Upper lobe of left lung (tissue), 4 donors: ENCODE measurements at regions not wholly inside any gene's neighbourhood (a gene's known extent, or its start where the extent isn't known, plus 50 kb on each side); places are given as distances from the start of the nearest gene placed in this dataset.

ENCODE experiments used
- EP300 ChIP-seq, 4 donors: sonication (generic); formaldehyde crosslinking; IDR thresholded peaks; one replicate each; pipeline ENCODE4 v1.5.1; 2017; ENCODE audit warnings: antibody characterized with exemption in 4 of 4, control low read depth in 2 of 4
- POLR2AphosphoS5 ChIP-seq, 2 donors: sonication (generic); formaldehyde crosslinking; IDR thresholded peaks; one replicate each; pipeline ENCODE4 v1.5.1; 2017; ENCODE audit warnings: antibody characterized with exemption in 2 of 2
- TF ChIP-seq, protein P1 (sequence below), 6 experiments: fragments of 450-650 bp in 4 of 6; fragments of 200-600 bp in 2 of 6; sonication (generic) in 2 of 6; IDR thresholded peaks; one replicate each; pipeline ENCODE4 v1.5.1; 2016 to 2019; ENCODE audit warnings: antibody characterized with exemption in 6 of 6

DNA sequence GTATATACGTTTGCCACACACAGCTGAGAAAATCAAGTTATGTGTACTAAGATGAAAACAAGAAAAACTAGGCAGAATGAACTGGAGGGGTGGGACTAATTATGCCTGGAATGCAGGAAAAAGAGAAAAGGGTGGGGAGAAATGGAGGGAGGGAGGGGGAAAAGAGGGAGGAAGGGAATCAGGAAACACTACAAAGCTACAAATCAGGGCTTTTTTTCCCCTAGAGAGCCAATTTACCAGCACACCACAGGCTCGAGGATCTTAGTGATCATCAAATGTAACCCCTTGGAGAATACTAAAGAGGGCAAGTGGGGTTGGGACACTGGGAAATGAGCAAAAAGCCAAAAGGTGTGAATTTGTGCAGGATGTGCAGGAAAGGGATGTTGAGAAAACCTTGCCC is 451.9 kb downstream of the SMARCA1 start:
- TF ChIP-seq, protein P1, sequence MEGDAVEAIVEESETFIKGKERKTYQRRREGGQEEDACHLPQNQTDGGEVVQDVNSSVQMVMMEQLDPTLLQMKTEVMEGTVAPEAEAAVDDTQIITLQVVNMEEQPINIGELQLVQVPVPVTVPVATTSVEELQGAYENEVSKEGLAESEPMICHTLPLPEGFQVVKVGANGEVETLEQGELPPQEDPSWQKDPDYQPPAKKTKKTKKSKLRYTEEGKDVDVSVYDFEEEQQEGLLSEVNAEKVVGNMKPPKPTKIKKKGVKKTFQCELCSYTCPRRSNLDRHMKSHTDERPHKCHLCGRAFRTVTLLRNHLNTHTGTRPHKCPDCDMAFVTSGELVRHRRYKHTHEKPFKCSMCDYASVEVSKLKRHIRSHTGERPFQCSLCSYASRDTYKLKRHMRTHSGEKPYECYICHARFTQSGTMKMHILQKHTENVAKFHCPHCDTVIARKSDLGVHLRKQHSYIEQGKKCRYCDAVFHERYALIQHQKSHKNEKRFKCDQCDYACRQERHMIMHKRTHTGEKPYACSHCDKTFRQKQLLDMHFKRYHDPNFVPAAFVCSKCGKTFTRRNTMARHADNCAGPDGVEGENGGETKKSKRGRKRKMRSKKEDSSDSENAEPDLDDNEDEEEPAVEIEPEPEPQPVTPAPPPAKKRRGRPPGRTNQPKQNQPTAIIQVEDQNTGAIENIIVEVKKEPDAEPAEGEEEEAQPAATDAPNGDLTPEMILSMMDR (IDR thresholded peaks at IDR 0.05): no peak
- no peak for TF ChIP-seq POLR2AphosphoS5 (IDR thresholded peaks at IDR 0.05)
- TF ChIP-seq EP300 (IDR thresholded peaks at IDR 0.05): no peak
